Transverse colon (tissue), 3 donors: ENCODE measurements at regions not wholly inside any gene's neighbourhood (a gene's known extent, or its start where the extent isn't known, plus 50 kb on each side); places are given as distances from the start of the nearest gene placed in this dataset.
"Not testable (repeated sequence)": the region's sequence is repeated elsewhere in the genome, so short reads cannot be mapped to it uniquely, and the experiment has no call there.

ENCODE experiments used
- EP300 ChIP-seq: sonication (generic); formaldehyde crosslinking; IDR thresholded peaks from one replicate; pipeline ENCODE4 v1.6.1; 2017; ENCODE audit warnings: antibody characterized with exemption, low read depth
- POLR2A ChIP-seq: fragments of 450-650 bp; IDR thresholded peaks from one replicate; pipeline ENCODE4 v1.6.1; 2016; ENCODE audit warnings: antibody characterized with exemption, mild to moderate bottlenecking, moderate library complexity
- POLR2AphosphoS5 ChIP-seq, 3 donors: sonication (generic); formaldehyde crosslinking; IDR thresholded peaks; one replicate each; pipeline ENCODE4 v1.6.1; 2016; ENCODE audit warnings: antibody characterized with exemption in 3 of 3

- TF ChIP-seq POLR2AphosphoS5 (IDR thresholded peaks at IDR 0.05); EP300; POLR2A: not testable (repeated sequence)
Observed at GRCh38 chr11:103616586-103616985, 419.9 kb upstream of the DDI1 start.
